Fibroblast of lung (primary cell): ENCODE measurements at regions not wholly inside any gene's neighbourhood (a gene's known extent, or its start where the extent isn't known, plus 50 kb on each side); places are given as distances from the start of the nearest gene placed in this dataset.

ENCODE experiments used
- CTCF ChIP-seq, 2 donors: IDR thresholded peaks in 1 of 2; conservative IDR thresholded peaks in 1 of 2; 1 replicate in 1 of 2; 2 replicates in 1 of 2; pipeline ENCODE4 v1.5.1; 2011 to 2012; ENCODE audit warnings: low read length in 2 of 2, control low read depth in 1 of 2, inconsistent platforms in 1 of 2, low read depth in 1 of 2, mild to moderate bottlenecking in 1 of 2
- EZH2 ChIP-seq: IDR thresholded peaks from 2 replicates; pipeline ENCODE4 v1.5.1; 2012; ENCODE audit warnings: low read length, control low read depth, mild to moderate bottlenecking; ENCODE audit errors: missing control alignments

- no peak for TF ChIP-seq CTCF (conservative IDR thresholded peaks at IDR 0.05 in 1 of 2, IDR thresholded peaks at IDR 0.05 in 1 of 2; ENCODE audit: low read depth in 1 of 2, low read length in 2 of 2)
- TF ChIP-seq EZH2 = no peak
These were observed 1422.6 kb upstream of the CDH8 start for GRCh38 chr16:63458846-63459245.
